ENCODE measurements at regions not wholly inside any gene's neighbourhood (a gene's known extent, or its start where the extent isn't known, plus 50 kb on each side); places are given as distances from the start of the nearest gene placed in this dataset.

- no peak for DNase-seq (ENCODE audit: low spot score)
Measured at GRCh38 chr2:41062336-41062735, 610.4 kb upstream of the SLC8A1 start.

DNA sequence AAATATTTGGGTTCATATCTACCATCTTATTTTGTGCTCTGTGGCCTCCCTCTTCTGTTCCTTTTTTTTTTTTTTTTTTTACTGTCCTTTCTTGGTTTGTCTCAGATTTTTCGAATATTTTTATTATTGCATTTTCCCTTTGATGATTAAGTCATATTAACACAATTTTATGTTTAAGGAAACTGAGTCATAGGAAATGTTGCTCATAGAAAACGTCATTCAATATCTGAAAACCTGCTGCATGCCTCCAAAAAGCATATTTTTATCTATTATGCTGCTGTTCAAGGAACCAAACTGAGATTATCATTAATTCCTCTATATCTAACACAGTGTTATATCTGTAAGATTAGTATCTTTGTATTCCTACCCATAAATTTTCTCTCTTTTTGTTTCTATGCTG lies 614.3 kb upstream of the SLC8A1 start:
- no peak for DNase-seq (ENCODE audit: low spot score)

DNA sequence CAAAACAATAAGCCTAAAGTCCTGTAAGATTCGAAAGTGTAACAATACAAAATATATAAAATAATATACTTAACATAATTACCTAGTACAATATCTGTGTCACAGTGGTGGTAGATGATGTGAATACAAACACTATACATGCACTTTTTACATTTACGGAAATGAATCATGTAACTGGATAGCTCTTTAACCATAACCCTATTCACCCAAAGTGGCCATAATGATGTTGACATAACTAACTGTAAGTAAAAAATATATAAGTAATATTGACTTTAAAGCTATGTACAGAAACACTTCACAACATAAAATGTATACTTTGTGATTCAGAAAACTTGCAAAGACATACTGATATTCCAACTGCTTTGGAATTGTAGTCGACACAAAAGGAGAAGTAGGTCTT lies 616.9 kb upstream of the SLC8A1 start:
- DNase-seq (ENCODE audit: low spot score), result no peak

- no peak for DNase-seq (ENCODE audit: low spot score)
Measured at GRCh38 chr2:41078341-41078740, 626.5 kb upstream of the SLC8A1 start.

DNA sequence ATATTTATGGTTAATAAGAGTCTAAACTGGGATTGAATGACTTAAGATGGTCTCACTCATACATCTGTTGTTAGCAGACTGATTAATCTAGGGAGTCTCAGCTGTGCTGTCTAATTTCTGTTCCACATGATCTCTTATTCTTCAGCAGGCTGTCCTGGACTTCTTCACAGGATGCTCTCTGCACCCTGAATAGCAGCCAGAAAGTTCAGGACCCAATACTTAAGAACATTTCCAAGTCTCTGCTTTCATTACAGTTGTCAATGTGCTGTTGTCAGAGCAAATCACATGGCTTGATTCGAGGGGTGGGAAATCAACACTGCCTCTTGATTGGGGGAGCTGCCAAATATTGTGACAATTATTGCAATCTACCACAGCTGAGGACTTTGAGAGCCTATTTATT lies 627.1 kb upstream of the SLC8A1 start:
- no peak for DNase-seq (ENCODE audit: low spot score)

DNA sequence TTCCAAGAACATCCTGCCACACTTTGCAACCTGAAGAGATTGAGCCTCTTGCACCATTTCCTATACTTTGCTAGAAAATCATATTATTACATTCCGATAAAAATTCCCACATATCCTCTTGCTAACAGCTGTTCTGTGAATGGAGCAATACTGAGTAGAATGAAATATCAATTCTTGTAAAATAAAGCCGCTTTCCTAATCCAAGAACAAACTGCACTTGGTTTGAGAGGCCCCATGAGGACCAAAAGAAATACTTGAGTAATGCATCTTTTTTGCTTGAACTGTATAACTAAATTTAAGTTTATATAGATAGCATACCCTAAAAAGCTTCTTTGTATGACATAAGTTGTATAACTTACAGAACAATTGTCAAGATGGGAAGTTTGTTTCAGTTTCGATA lies 632.4 kb upstream of the SLC8A1 start:
- no peak for DNase-seq (ENCODE audit: low spot score)

DNA sequence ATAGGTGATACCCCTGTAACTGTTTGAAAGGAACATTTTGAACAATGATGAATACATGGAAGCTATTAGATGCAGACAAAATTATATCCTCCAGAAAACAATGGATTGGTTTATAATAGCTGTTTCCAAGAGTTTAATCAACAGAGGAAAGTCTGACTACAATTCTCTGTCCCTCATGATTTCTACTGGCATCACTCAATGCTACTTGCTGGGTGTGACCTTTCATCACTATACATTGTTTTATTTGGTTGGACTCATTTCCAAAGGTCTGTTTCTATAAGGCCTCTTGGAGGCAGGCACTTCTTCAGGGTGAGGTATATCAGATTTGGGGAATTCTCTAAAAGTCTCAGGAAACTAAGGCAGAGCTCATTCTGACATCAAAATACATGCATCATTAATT lies 636.1 kb upstream of the SLC8A1 start:
- DNase-seq (ENCODE audit: low spot score), result no peak

DNA sequence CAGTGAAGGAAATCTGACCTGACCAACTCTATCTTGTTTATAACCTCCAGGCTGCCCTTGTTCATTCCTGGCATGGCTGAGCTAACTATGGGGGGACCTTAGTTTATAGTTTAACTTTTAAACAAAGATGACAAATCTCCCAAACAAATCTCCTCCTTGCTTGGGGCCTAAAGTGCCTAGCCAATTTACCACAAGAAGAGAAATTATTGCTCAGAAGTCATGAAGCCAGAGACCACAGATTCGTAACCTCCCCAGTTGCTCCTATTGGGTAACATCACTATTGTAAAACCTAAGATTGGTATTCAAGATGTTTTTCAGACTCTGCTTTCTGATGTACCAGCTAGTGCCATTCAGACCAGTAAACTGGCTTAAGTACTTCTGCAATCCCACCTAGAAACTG lies 649.4 kb upstream of the SLC8A1 start:
- DNase-seq (ENCODE audit: low spot score), result no peak

DNA sequence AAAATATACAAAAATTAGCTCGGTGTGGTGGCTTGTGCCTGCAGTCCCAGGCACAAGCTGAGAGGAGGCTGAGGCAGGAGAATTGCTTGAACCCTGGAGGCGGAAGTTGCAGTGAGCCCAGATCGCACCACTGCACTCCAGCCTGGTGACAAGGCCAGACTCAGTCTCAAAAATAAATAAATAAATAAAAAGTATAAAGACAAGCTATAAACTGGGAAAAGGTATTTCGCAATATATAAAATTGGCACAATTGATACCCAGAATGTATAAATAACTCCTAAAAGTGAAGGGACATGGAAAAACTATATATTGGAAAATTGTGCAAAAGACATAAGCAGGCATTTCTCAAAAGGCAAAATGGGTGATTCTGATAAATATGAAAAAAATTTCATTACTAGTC lies 657.9 kb upstream of the SLC8A1 start:
- DNase-seq (ENCODE audit: low spot score), result no peak

DNA sequence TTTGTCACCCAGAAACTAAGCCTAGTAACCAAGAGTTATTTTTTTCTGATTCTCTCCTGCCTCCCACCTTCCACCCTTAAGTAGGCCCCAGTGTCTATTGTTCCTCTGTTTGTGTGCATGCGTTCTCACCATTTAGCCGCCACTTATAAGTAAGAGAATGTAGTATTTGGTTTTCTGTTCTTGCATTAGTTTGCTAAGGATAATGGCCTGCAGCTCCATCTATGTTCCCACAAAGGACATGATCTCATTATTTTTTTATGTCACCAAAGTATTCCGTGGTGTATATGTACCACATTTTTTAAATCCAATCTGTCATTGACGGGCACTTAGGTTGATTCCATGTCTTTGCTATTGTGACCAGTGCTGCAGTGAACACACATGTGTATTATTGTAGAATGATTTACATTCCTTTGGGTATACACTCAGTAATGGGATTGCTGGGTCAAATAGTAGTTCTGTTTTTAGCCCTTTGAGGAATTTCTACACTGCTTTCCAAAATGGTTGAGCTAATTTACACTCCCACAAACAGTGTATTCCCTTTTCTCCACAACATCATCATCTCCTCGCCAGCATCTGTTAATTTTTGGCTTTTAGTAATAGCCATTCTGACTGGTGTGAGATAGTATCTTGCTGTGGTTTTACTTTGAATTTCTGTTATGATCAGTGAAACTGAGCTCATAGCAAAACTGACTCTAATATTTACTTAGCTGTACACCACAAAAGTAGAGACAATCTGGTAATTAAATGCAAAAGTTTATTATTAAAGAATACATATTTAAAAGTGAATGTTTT lies 660.1 kb upstream of the SLC8A1 start:
- DNase-seq (ENCODE audit: low spot score), result no peak

- no peak for DNase-seq (ENCODE audit: low spot score)
Measured at GRCh38 chr2:41116106-41116797, 664.4 kb upstream of the SLC8A1 start.

- no peak for DNase-seq (ENCODE audit: low spot score)
Measured at GRCh38 chr2:41119489-41119888, 667.6 kb upstream of the SLC8A1 start.

- DNase-seq (ENCODE audit: low spot score), result no peak
Measured at GRCh38 chr2:41123341-41123740, 671.5 kb upstream of the SLC8A1 start.

DNA sequence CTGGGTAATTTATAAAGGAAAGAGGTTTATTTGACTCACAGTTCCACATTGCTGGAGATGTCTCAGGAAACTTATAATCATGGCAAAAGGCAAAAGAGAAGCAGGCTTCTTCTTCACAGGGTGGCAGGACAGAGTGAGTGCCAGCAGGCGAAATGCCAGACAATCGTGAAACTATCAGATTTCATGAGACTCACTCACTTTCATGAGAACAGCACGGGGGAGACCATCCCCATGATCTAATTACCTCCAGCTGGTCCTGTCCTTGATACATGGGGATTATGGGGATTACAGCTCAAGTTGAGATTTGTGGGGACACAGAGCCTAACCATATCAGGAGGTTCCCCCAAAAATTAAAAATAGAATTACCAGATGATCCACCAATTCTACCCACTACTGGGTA lies 675.5 kb upstream of the SLC8A1 start:
- DNase-seq (ENCODE audit: low spot score), result no peak

DNA sequence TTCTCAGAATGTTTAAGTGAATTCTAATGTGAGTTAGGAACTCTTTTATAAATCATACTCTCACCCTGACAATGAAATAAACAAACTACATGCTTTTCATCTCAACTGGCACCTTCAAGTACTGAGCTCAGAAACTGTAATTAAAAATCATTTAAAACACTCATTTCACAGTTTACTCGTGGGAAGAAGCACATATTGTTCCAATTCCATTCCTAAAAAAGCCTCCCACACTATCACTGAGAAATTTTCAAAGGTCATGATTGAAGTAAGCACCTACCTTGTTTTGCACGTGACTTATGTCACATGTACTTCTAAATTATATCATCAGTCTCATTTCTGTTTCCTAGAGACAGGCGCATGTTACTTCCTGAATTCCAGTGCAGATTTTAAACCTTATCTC lies 678.1 kb upstream of the SLC8A1 start:
- DNase-seq (ENCODE audit: low spot score), result no peak

DNA sequence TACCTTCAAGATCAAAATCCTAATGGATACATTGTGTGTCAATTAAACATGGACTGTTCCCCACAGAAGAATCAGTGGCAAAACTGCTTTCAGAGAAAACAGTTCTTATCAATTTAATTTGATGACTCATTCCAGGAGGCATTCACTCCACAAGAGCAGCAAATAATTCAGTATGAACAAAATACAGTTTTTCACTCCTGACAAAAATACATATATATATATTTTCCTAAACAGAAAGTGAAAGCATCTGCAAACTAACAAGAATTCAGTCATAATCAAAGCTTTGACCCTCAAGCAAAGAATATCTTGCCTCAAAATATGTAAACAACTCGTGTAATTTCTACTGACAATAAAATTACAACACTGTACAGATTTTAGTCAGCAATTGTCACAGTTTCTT lies 685.1 kb upstream of the SLC8A1 start:
- DNase-seq (ENCODE audit: low spot score), result no peak

- DNase-seq (ENCODE audit: low spot score), result no peak
Measured at GRCh38 chr2:41141146-41141791, 689.4 kb upstream of the SLC8A1 start.

DNA sequence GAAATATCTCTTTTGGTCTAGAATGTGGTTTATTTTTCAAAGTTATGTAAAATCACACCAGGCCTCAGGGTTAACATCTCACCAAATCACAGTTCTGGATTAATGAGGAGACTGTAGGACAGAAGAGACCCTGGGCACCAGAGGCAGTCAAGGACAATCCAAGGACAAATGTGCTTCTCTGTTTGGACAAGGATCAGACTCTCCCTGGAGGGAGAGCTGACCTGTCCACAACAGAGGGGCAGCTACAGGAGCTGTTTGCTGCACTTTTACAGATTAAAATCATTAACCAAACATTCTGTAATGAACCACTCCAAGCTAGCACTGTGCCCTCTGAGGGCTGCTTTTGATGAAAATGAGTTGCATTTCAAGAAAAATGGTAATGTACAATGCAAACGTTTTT lies 690.6 kb upstream of the SLC8A1 start:
- no peak for DNase-seq (ENCODE audit: low spot score)

DNA sequence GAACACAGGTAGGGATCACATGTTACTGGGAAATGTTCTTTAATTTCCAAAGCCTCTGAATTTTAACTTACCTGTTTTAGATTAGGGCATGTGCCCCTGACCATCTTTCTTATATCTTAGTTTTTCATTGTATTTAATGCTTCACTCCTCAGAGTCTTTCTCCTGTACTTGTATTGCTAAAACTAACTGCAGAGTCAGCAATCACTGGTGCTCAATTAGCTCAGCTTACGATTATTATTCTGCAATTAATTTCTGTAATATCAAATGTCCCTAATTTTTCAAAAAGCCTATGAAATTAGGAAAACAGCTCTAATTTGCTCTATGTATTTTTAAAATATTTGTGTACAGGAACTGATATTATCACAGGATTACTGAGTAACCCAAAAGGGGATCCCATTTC lies 693.2 kb upstream of the SLC8A1 start:
- DNase-seq (ENCODE audit: low spot score), result no peak

DNA sequence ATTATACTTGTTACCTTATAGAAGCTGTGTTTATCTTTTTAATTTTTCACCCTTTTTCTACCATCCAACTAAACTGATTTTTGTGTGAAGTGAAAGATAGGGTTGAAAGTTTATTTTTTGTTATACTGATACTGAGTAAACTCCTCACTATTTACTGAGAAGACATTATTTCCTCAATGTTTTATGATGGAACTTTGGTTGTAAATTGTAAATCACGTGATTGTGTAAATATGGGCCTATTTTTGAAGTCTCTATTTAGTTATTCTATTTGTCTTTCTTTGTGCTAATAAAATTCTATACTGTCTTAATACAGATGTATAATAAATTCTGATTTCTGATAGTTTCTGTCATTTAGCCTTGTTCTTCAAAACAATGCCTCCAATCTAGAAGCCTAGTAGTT lies 697.2 kb upstream of the SLC8A1 start:
- no peak for DNase-seq (ENCODE audit: low spot score)

DNA sequence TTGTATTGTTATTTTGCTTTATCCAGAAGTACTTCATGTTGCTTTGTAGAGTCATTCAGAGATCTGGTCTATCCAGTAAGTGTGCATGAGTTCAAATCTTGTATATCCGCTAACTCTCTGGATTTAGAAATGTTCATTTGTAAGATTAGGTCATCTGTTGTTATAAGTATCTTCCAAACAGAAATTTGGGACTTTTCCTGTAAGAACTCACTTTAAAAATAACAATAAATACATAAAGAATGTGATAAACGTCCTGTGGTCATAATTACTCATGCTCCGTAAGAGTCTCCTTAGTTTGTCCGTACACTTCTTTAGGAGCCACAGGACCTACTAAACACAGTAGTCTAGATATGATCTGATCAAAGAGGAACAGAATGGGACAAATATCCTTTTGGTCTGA lies 699.9 kb upstream of the SLC8A1 start:
- DNase-seq (ENCODE audit: low spot score), result no peak

GRCh38 chr2:41152318-41152717 lies 700.4 kb upstream of the SLC8A1 start:
- no peak for DNase-seq (ENCODE audit: low spot score)

GRCh38 chr2:41160439-41160838 lies 708.5 kb upstream of the SLC8A1 start:
- no peak for DNase-seq (ENCODE audit: low spot score)
